SK-N-SH (cell line): ENCODE measurements at regions not wholly inside any gene's neighbourhood (a gene's known extent, or its start where the extent isn't known, plus 50 kb on each side); places are given as distances from the start of the nearest gene placed in this dataset.

Experiments used
- CTCF ChIA-PET: fragments of 300-600, 350-600 bp; formaldehyde crosslinking; extraction: SDS; loops from one replicate; lab custom pipeline; 2021; lab: Yijun Ruan, JAX
- POLR2A ChIA-PET: fragments of 350-600 bp; sonication (Branson Sonifier 250); formaldehyde crosslinking; extraction: SDS; loops from one replicate; lab custom pipeline; 2020; ENCODE audit warnings: antibody characterized with exemption, inconsistent platforms; lab: Yijun Ruan, JAX
- DNase-seq: peaks from one replicate; pipeline ENCODE4 v3.0.0; 2012
- H2AFZ ChIP-seq: fragments of 200-600 bp; sonication (generic); 2 replicates; pipeline ENCODE4 v1.8.1; 2016; ENCODE audit warnings: antibody characterized with exemption, mild to moderate bottlenecking, low read depth
- H3F3A ChIP-seq: fragments of 200-600 bp; sonication (generic); replicated peaks from 2 replicates; pipeline ENCODE3; 2016; ENCODE audit warnings: antibody characterized with exemption, mild to moderate bottlenecking; ENCODE audit not compliant: insufficient read depth
- H3K27ac ChIP-seq, 2 experiments: fragments of 200-500 bp in 1 of 2; fragments of 200-600 bp in 1 of 2; sonication (Bioruptor generic) in 1 of 2; sonication (generic), shearing (Covaris generic) in 1 of 2; 2 replicates each; pipeline versions ENCODE4 v1.5.1 to v1.6.1; 2014 to 2016; ENCODE audit warnings: low read depth in 2 of 2, inconsistent platforms in 1 of 2, low read length in 1 of 2, mild to moderate bottlenecking in 1 of 2, mixed read lengths in 1 of 2
- H3K27me3 ChIP-seq: fragments of 200-600 bp; sonication (generic), shearing (Covaris generic); 2 replicates; pipeline ENCODE4 v1.6.1; 2016; ENCODE audit warnings: mixed run types; ENCODE audit not compliant: insufficient read depth
- H3K36me3 ChIP-seq, 2 experiments: fragments of 200-500 bp in 1 of 2; fragments of 200-600 bp in 1 of 2; sonication (Bioruptor generic) in 1 of 2; sonication (generic) in 1 of 2; replicated peaks in 1 of 2; 2 replicates each; pipeline versions ENCODE3 to v1.5.1; 2014 to 2016; ENCODE audit warnings: low read length in 1 of 2, mild to moderate bottlenecking in 1 of 2; ENCODE audit not compliant: insufficient read depth in 2 of 2, control insufficient read depth in 1 of 2
- H3K4me1 ChIP-seq, 2 experiments: fragments of 200-500 bp in 1 of 2; fragments of 200-600 bp in 1 of 2; sonication (Bioruptor generic) in 1 of 2; sonication (generic), shearing (Covaris generic) in 1 of 2; 2 replicates each; pipeline versions ENCODE4 v1.5.1 to v1.6.1; 2014 to 2016; ENCODE audit warnings: low read depth in 1 of 2, low read length in 1 of 2, mixed run types in 1 of 2; ENCODE audit not compliant: insufficient read depth in 2 of 2, control insufficient read depth in 1 of 2
- H3K4me2 ChIP-seq: fragments of 200-600 bp; sonication (generic), shearing (Covaris generic); 2 replicates; pipeline ENCODE4 v1.6.1; 2017; ENCODE audit warnings: mixed run types
- H3K4me3 ChIP-seq, 2 experiments: fragments of 200-500 bp in 1 of 2; fragments of 200-600 bp in 1 of 2; sonication (Bioruptor generic) in 1 of 2; sonication (generic), shearing (Covaris generic) in 1 of 2; 2 replicates each; pipeline versions ENCODE4 v1.5.1 to v1.8.1; 2014 to 2016; ENCODE audit warnings: low read depth in 2 of 2, inconsistent platforms in 1 of 2, low read length in 1 of 2, mild to moderate bottlenecking in 1 of 2, mixed read lengths in 1 of 2, moderate library complexity in 1 of 2
- H3K79me2 ChIP-seq: fragments of 200-600 bp; sonication (generic); 2 replicates; pipeline ENCODE4 v1.8.1; 2017; ENCODE audit warnings: mild to moderate bottlenecking; ENCODE audit not compliant: insufficient read depth
- H3K9ac ChIP-seq: fragments of 200-600 bp; sonication (generic); 2 replicates; pipeline ENCODE4 v1.6.1; 2017; ENCODE audit warnings: mixed run types
- H3K9me2 ChIP-seq: fragments of 200-600 bp; sonication (generic); 2 replicates; pipeline ENCODE4 v1.6.1; 2017; ENCODE audit warnings: mixed run types
- H3K9me3 ChIP-seq: fragments of 200-600 bp; sonication (generic); 2 replicates; pipeline ENCODE4 v1.6.1; 2017; ENCODE audit warnings: mixed run types, mild to moderate bottlenecking, moderate library complexity
- H4K20me1 ChIP-seq: fragments of 200-600 bp; sonication (generic); 2 replicates; pipeline ENCODE4 v1.6.1; 2017; ENCODE audit warnings: mild to moderate bottlenecking, mixed run types; ENCODE audit not compliant: insufficient read depth
- ELF1 ChIP-seq: IDR thresholded peaks from 2 replicates; pipeline ENCODE4 v1.4.0; 2012
- EZH2phosphoT487 ChIP-seq: fragments of 200-600 bp; sonication (generic); IDR thresholded peaks from 2 replicates; pipeline ENCODE4 v1.6.1; 2017; ENCODE audit warnings: low read depth, mixed run types, mild to moderate bottlenecking, antibody characterized with exemption, moderate library complexity, borderline replicate concordance
- FOXJ3 ChIP-seq: sonication (generic); formaldehyde crosslinking; IDR thresholded peaks from 2 replicates; pipeline ENCODE4 v1.5.1; 2020; ENCODE audit warnings: mild to moderate bottlenecking, missing genetic modification reagents
- GATA2 ChIP-seq: sonication (generic); formaldehyde crosslinking; IDR thresholded peaks from 2 replicates; pipeline ENCODE4 v1.5.0; 2020; ENCODE audit warnings: mild to moderate bottlenecking, missing genetic modification reagents
- JUND ChIP-seq: IDR thresholded peaks from 2 replicates; pipeline ENCODE4 v1.4.0; 2012
- MEF2A ChIP-seq: IDR thresholded peaks from 2 replicates; pipeline ENCODE4 v1.4.0; 2012; ENCODE audit warnings: low read depth, borderline replicate concordance
- NFIC ChIP-seq: IDR thresholded peaks from 2 replicates; pipeline ENCODE4 v1.4.0; 2012; ENCODE audit warnings: borderline replicate concordance
- NRF1 ChIP-seq: IDR thresholded peaks from 2 replicates; pipeline ENCODE4 v1.6.1; 2012; ENCODE audit warnings: low read depth, mild to moderate bottlenecking, low read length
- PBX3 ChIP-seq: IDR thresholded peaks from 2 replicates; pipeline ENCODE4; 2012
- RAD21 ChIP-seq: IDR thresholded peaks from 2 replicates; pipeline ENCODE4 v1.6.1; 2012; ENCODE audit warnings: mild to moderate bottlenecking, low read length
- RCOR1 ChIP-seq: fragments of 150-350 bp; IDR thresholded peaks from 2 replicates; pipeline ENCODE4 v1.6.1; 2017; ENCODE audit warnings: antibody characterized with exemption, low read length
- REST ChIP-seq: IDR thresholded peaks from 2 replicates; pipeline ENCODE4 v1.6.1; 2012; ENCODE audit warnings: mild to moderate bottlenecking, low read depth, low read length, moderate library complexity
- RFX5 ChIP-seq: IDR thresholded peaks from 2 replicates; pipeline ENCODE4 v1.6.1; 2012; ENCODE audit warnings: mild to moderate bottlenecking, improper control_type of control experiment, low read length
- RXRA ChIP-seq: IDR thresholded peaks from 2 replicates; pipeline ENCODE4 v1.4.0; 2012; ENCODE audit warnings: low read depth, mild to moderate bottlenecking, borderline replicate concordance
- TAF1 ChIP-seq: IDR thresholded peaks from 2 replicates; pipeline ENCODE4 v1.6.1; 2012; ENCODE audit warnings: low read depth, mild to moderate bottlenecking, low read length, moderate library complexity, borderline replicate concordance
- TCF12 ChIP-seq: IDR thresholded peaks from 2 replicates; pipeline ENCODE4 v1.4.0; 2012
- WGBS: methylation state at CpG from one replicate; pipeline ENCODE4 v1.1.6; 2017; ENCODE audit warnings: low lambda C conversion rate; 5-methylcytosine and 5-hydroxymethylcytosine counted together
- TF ChIP-seq, protein P1 (sequence below): fragments of 150-350 bp; IDR thresholded peaks from 2 replicates; pipeline ENCODE4 v1.6.1; 2017; ENCODE audit warnings: antibody characterized with exemption, low read length, low read depth, borderline replicate concordance

- CTCF ChIA-PET: no interaction called here
- Histone ChIP-seq H3K4me1 (no peaks in the 10 kb centered on the region), H3K27ac (no peak overlapping the region), H3K27me3 (no peaks in the 10 kb centered on the region), H3K79me2 (no peaks in the 10 kb centered on the region), H3K4me3 (no peak overlapping the region), H2AFZ (no peak overlapping the region), H3K36me3 (no peaks in the 10 kb centered on the region), H3F3A (no peaks in the 10 kb centered on the region), H4K20me1 (no peaks in the 10 kb centered on the region), H3K4me2 (no peak overlapping the region), H3K9me2 (no peaks in the 10 kb centered on the region), H3K9me3 (no peaks in the 10 kb centered on the region), H3K9ac (no peak overlapping the region)
- DNase-seq: no peak
- POLR2A ChIA-PET: no interaction called here
- WGBS: 3% methylated on average over 1 of the region's 1 CpG
- no peak for TF ChIP-seq RCOR1
- TF ChIP-seq TAF1: no peak
- TF ChIP-seq RAD21: no peak
- TF ChIP-seq MEF2A: no peak
- TF ChIP-seq JUND: no peak
- no peak for TF ChIP-seq FOXJ3 (CRISPR knock-in tag)
- TF ChIP-seq NFIC: no peak
- no peak for TF ChIP-seq RXRA
- no peak for TF ChIP-seq EZH2phosphoT487
- TF ChIP-seq RFX5: no peak
- no peak for TF ChIP-seq TCF12
- no peak for TF ChIP-seq GATA2 (CRISPR knock-in tag)
- TF ChIP-seq, protein P1, sequence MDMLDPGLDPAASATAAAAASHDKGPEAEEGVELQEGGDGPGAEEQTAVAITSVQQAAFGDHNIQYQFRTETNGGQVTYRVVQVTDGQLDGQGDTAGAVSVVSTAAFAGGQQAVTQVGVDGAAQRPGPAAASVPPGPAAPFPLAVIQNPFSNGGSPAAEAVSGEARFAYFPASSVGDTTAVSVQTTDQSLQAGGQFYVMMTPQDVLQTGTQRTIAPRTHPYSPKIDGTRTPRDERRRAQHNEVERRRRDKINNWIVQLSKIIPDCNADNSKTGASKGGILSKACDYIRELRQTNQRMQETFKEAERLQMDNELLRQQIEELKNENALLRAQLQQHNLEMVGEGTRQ: no peak
- no peak for TF ChIP-seq PBX3
- TF ChIP-seq REST: no peak
- TF ChIP-seq NRF1: no peak
- TF ChIP-seq ELF1: no peak
Measured at GRCh38 chrX:145620666-145621065, 197.0 kb upstream of the SLITRK2 start.
